Neural progenitor cell (in vitro differentiated cells): ENCODE measurements at regions not wholly inside any gene's neighbourhood (a gene's known extent, or its start where the extent isn't known, plus 50 kb on each side); places are given as distances from the start of the nearest gene placed in this dataset.
A peak's percentile ranks its signal among the peaks of the same experiment; 100 is the strongest.

Experiments used
- DNase-seq: peaks from one replicate; pipeline ENCODE4 v3.0.0-alpha.2; 2016; ENCODE audit warnings: low spot score
- H2AFZ ChIP-seq: fragments of 200-600 bp; sonication (generic); replicated peaks from 2 replicates; pipeline ENCODE4 v1.6.1; 2016; ENCODE audit warnings: antibody characterized with exemption
- H3F3A ChIP-seq: fragments of 200-600 bp; sonication (generic); 2 replicates; pipeline ENCODE4 v1.6.1; 2016; ENCODE audit warnings: antibody characterized with exemption, low read depth
- H3K27ac ChIP-seq: fragments of 200-600 bp; sonication (generic); 2 replicates; pipeline ENCODE4 v1.5.1; 2016; ENCODE audit warnings: mild to moderate bottlenecking
- H3K27me3 ChIP-seq: fragments of 200-600 bp; sonication (generic); 2 replicates; pipeline ENCODE4 v1.6.1; 2016; ENCODE audit warnings: mild to moderate bottlenecking, moderate library complexity
- H3K36me3 ChIP-seq: fragments of 200-600 bp; sonication (generic); 2 replicates; pipeline ENCODE4 v1.5.1; 2016
- H3K4me1 ChIP-seq: fragments of 200-600 bp; sonication (generic); 2 replicates; pipeline ENCODE4 v1.6.1; 2016; ENCODE audit warnings: mixed run types
- H3K4me2 ChIP-seq: fragments of 200-600 bp; sonication (generic); 2 replicates; pipeline ENCODE4 v1.6.1; 2016
- H3K4me3 ChIP-seq: fragments of 200-600 bp; sonication (generic); 2 replicates; pipeline ENCODE4 v1.5.1; 2016
- H3K79me2 ChIP-seq: fragments of 200-600 bp; sonication (generic); 2 replicates; pipeline ENCODE4 v1.6.1; 2016; ENCODE audit warnings: low read depth
- H3K9ac ChIP-seq: fragments of 200-600 bp; sonication (generic); 2 replicates; pipeline ENCODE4 v1.6.1; 2016
- H3K9me3 ChIP-seq: fragments of 200-600 bp; sonication (generic); 2 replicates; pipeline ENCODE4 v1.5.1; 2016; ENCODE audit warnings: low read depth
- H4K20me1 ChIP-seq: fragments of 200-600 bp; sonication (generic); 2 replicates; pipeline ENCODE4 v1.6.1; 2016; ENCODE audit warnings: low read depth
- H3K27ac Mint-ChIP-seq: 3 replicates; pipeline ENCODE4 v1.8.0; 2021; ENCODE audit warnings: mixed read lengths
- H3K27me3 Mint-ChIP-seq: 2 replicates; pipeline ENCODE4 v1.8.0; 2022; ENCODE audit warnings: low read depth, mild to moderate bottlenecking, inconsistent platforms, moderate library complexity, mixed read lengths; ENCODE audit not compliant: insufficient read depth
- H3K36me3 Mint-ChIP-seq: 3 replicates; pipeline ENCODE4 v1.8.0; 2021; ENCODE audit warnings: mixed read lengths
- H3K4me1 Mint-ChIP-seq: 3 replicates; pipeline ENCODE4 v1.8.0; 2021; ENCODE audit warnings: mixed read lengths
- H3K4me3 Mint-ChIP-seq: 3 replicates; pipeline ENCODE4 v1.8.0; 2021; ENCODE audit warnings: mild to moderate bottlenecking, moderate library complexity, mixed read lengths
- H3K9me3 Mint-ChIP-seq: 3 replicates; pipeline ENCODE4 v1.8.0; 2020; ENCODE audit warnings: mixed read lengths
- CTCF ChIP-seq: fragments of 200-600 bp; sonication (generic); IDR thresholded peaks from 2 replicates; pipeline ENCODE4 v1.5.1; 2017; ENCODE audit warnings: antibody characterized with exemption, mild to moderate bottlenecking
- EZH2 ChIP-seq: fragments of 200-600 bp; sonication (generic); IDR thresholded peaks from 2 replicates; pipeline ENCODE4 v1.6.1; 2017; ENCODE audit warnings: antibody characterized with exemption, mild to moderate bottlenecking, moderate library complexity
- EZH2phosphoT487 ChIP-seq: fragments of 200-600 bp; sonication (generic); IDR thresholded peaks from 2 replicates; pipeline ENCODE4 v1.6.1; 2017; ENCODE audit warnings: antibody characterized with exemption

GRCh38 chr5:164346785-164347630 is 841.6 kb downstream of the MAT2B start:
- no peaks in the 10 kb centered on the region for H3K36me3 Mint-ChIP-seq
- Histone ChIP-seq H2AFZ (peak overlapping the region; percentile 65), H3K36me3 (no peaks in the 10 kb centered on the region), H3F3A (no peaks in the 10 kb centered on the region), H3K9ac (no peak overlapping the region), H3K27ac (no peak overlapping the region), H3K4me3 (no peak overlapping the region), H3K27me3 (no peaks in the 10 kb centered on the region), H4K20me1 (no peaks in the 10 kb centered on the region), H3K9me3 (no peaks in the 10 kb centered on the region), H3K4me2 (no peak overlapping the region), H3K79me2 (no peaks in the 10 kb centered on the region), H3K4me1 (no peaks in the 10 kb centered on the region)
- H3K27ac Mint-ChIP-seq, result no peak overlapping the region
- H3K27me3 Mint-ChIP-seq, result no peaks in the 10 kb centered on the region
- no peak for TF ChIP-seq EZH2phosphoT487
- TF ChIP-seq EZH2, result no peak
- no peak for TF ChIP-seq CTCF
- H3K4me3 Mint-ChIP-seq, result no peak overlapping the region
- DNase-seq, result no peak
- peaks cover 13% of the 10 kb centered on the region for H3K4me1 Mint-ChIP-seq
- no peaks in the 10 kb centered on the region for H3K9me3 Mint-ChIP-seq

- H3K4me2 ChIP-seq, result no peak overlapping the region
- no peaks in the 10 kb centered on the region for H3K79me2 ChIP-seq
- H3K36me3 ChIP-seq, result no peaks in the 10 kb centered on the region
- no peak for DNase-seq
- H3K27ac ChIP-seq, result no peak overlapping the region
- no peak overlapping the region for H2AFZ ChIP-seq
- no peak overlapping the region for H3K9ac ChIP-seq
- H3F3A ChIP-seq, result no peaks in the 10 kb centered on the region
- no peaks in the 10 kb centered on the region for H3K27me3 ChIP-seq
- no peaks in the 10 kb centered on the region for H3K36me3 Mint-ChIP-seq
- no peaks in the 10 kb centered on the region for H3K9me3 Mint-ChIP-seq
- H3K4me1 ChIP-seq, result peaks cover 7% of the 10 kb centered on the region
- H4K20me1 ChIP-seq, result no peaks in the 10 kb centered on the region
- peaks cover 15% of the 10 kb centered on the region for H3K4me1 Mint-ChIP-seq
- H3K27me3 Mint-ChIP-seq, result no peaks in the 10 kb centered on the region
- no peaks in the 10 kb centered on the region for H3K9me3 ChIP-seq
- no peak overlapping the region for H3K4me3 Mint-ChIP-seq
- no peak overlapping the region for H3K4me3 ChIP-seq
- no peak overlapping the region for H3K27ac Mint-ChIP-seq
- TF ChIP-seq CTCF, result no peak
- no peak for TF ChIP-seq EZH2phosphoT487
- TF ChIP-seq EZH2, result no peak
Measured at GRCh38 chr5:164350236-164350635, 844.8 kb downstream of the MAT2B start.

GRCh38 chr5:164351245-164351834 is 845.9 kb downstream of the MAT2B start:
- no peaks in the 10 kb centered on the region for H3K9me3 ChIP-seq
- peaks cover 13% of the 10 kb centered on the region for H3K4me1 Mint-ChIP-seq
- no peak overlapping the region for H3K27ac Mint-ChIP-seq

More at GRCh38 chr5:164351245-164351834, 845.9 kb downstream of the MAT2B start:
- no peaks in the 10 kb centered on the region for H3K36me3 ChIP-seq
- H3K4me3 Mint-ChIP-seq, result no peak overlapping the region
- H2AFZ ChIP-seq, result no peak overlapping the region
- H3K9me3 Mint-ChIP-seq, result no peaks in the 10 kb centered on the region
- no peaks in the 10 kb centered on the region for H3K36me3 Mint-ChIP-seq
- no peaks in the 10 kb centered on the region for H3F3A ChIP-seq
- no peaks in the 10 kb centered on the region for H3K27me3 ChIP-seq
- no peak overlapping the region for H3K4me2 ChIP-seq
- no peak for TF ChIP-seq EZH2phosphoT487
- TF ChIP-seq EZH2, result no peak
- TF ChIP-seq CTCF, result no peak
- no peak overlapping the region for H3K4me3 ChIP-seq
- no peak for DNase-seq
- H4K20me1 ChIP-seq, result no peaks in the 10 kb centered on the region
- no peaks in the 10 kb centered on the region for H3K79me2 ChIP-seq
- no peaks in the 10 kb centered on the region for H3K27me3 Mint-ChIP-seq
- H3K27ac ChIP-seq, result no peak overlapping the region
- H3K4me1 ChIP-seq, result peaks cover 7% of the 10 kb centered on the region
- H3K9ac ChIP-seq, result no peak overlapping the region
